CD4-positive, alpha-beta T cell treated with Interleukin-15 for 1 hour (primary cell): ENCODE measurements at regions not wholly inside any gene's neighbourhood (a gene's known extent, or its start where the extent isn't known, plus 50 kb on each side); places are given as distances from the start of the nearest gene placed in this dataset.
"Not testable (repeated sequence)": the region's sequence is repeated elsewhere in the genome, so short reads cannot be mapped to it uniquely, and the experiment has no call there.

Source experiments
- DNase-seq: peaks from one replicate; pipeline ENCODE4 v3.0.0-alpha.2; 2020

DNA sequence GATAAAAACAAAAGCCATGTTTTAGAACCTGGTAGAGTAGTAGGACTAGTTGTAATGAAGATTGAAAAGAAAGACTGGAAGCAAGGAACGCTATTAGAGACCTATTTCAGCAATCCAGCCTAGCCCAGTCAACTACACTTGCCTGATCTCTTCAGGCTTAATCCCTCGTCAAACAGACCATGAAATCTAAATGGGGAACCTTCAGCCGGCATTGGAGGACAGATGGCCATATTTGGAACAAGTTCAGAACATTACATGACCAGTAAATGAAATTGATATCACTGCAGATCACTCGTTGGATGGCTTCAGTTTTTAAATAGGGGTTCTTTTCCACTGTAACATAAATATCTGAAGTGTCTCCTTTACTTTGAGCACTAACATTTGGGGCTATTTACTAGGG lies 84.8 kb upstream of the WDR44 start:
- no peak for DNase-seq

DNA sequence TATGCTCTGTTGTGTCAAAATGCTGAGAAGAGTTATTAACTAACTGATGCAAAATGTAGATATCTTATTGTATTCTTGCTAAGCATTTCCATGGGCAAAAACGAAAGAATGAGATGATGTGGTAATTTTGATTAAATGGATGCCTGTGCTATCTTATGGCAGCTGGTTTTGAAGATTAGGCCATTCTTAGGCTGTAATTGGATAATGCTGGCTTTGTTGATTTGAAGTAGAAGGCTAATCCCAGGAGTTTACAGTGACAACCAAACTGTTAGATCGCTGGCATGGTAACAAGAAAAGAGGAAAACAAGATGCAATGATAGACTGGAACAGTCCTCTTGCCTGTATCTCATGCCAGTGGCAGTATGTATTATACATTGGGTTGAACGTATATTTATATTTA lies 74.1 kb upstream of the WDR44 start:
- DNase-seq = no peak

DNA sequence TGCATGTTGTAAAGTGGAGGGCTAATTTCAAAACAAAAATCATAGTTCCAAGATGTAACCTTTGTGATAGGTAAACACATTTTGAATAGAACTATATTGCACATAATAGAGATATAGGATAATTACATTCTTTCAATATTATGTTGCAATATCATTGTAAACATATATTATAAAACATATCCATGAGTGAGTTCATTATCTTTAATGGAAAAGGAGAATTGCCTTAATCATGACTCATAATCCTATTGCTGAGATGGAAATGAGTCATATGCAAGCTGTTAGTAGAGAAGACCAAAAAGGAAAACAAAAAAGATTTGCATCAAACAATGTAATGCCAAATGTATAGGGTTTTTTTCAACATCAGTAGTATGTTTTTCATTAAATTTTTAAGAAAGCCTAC lies 73.7 kb upstream of the WDR44 start:
- DNase-seq = no peak

DNA sequence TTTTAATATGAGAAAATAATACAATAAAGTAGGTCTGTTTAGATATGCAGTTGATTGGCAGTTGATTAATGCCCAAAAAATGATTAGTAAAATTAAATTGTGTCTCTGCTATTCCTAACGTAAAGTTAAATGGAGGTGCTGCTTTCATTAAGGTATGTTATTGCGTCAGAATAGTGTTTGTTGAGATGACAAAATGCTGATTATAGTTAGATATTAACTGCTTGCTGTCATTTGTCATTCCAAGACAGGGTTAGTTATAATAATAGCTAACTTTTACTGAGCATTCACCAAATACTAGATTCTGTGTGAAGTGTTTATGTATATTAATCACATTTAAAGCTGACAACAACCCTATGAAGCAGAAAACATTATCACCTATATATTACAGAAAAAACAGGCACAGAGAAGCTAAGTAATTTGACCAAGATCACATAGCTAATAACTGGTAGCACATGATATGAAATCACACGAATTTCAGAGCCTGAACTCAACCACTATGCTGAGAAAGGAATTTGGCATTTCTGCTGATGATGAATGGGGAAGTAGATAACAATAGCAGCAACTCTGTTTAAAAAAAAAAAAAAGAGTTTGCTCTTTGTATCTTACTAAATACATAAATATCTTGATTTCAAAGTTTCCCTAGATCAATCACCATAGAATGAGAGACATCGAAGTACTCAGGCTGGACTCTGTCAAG lies 59.7 kb upstream of the WDR44 start:
- DNase-seq = no peak

DNA sequence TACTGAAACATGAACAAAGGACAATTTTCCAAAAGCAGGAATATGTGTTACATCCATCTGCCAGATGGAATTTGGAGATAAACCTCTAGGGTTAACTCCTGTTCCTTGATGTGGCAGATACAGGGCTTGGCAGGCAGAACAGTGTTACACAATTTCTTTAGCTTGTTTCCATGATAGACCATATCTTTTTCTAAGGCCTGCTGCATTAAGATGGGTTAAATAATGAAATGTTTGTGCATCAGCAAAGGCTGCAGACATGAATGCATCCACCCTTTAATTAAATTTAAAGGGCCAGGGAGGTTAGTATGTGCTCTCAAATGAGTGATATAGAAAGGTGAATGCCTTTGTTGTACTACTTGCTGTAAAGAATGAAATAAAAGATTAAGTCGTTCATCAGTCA lies 50.1 kb upstream of the WDR44 start:
- not testable (repeated sequence) for DNase-seq
